ENCODE measurements at regions not wholly inside any gene's neighbourhood (a gene's known extent, or its start where the extent isn't known, plus 50 kb on each side); places are given as distances from the start of the nearest gene placed in this dataset.

DNA sequence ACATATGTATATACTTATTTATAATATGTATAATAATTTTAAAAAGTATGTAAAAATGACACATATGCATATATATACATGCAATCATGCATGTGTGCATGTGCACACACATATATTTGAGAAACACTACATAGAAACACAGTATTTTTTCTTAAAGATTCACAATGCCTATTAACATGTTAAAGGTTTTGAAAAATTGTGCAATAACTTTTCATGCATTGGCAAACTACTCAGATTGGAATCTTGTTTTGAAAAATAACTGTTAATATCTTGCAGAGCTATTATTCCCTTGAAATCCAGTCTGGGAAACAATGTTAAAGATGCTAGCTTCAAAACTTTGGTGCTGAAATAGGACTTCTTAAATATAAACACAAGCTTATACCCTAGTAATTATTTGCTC, 256.2 kb upstream of the P2RY1 start:
- no peak for TF ChIP-seq POLR2AphosphoS5 (IDR thresholded peaks at IDR 0.05; ENCODE audit: low read depth)
- TF ChIP-seq, protein P1, sequence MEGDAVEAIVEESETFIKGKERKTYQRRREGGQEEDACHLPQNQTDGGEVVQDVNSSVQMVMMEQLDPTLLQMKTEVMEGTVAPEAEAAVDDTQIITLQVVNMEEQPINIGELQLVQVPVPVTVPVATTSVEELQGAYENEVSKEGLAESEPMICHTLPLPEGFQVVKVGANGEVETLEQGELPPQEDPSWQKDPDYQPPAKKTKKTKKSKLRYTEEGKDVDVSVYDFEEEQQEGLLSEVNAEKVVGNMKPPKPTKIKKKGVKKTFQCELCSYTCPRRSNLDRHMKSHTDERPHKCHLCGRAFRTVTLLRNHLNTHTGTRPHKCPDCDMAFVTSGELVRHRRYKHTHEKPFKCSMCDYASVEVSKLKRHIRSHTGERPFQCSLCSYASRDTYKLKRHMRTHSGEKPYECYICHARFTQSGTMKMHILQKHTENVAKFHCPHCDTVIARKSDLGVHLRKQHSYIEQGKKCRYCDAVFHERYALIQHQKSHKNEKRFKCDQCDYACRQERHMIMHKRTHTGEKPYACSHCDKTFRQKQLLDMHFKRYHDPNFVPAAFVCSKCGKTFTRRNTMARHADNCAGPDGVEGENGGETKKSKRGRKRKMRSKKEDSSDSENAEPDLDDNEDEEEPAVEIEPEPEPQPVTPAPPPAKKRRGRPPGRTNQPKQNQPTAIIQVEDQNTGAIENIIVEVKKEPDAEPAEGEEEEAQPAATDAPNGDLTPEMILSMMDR (conservative IDR thresholded peaks at IDR 0.05; ENCODE audit: low read depth in 2 of 2), result no peak
- no peak for TF ChIP-seq EZH2 (IDR thresholded peaks at IDR 0.05; ENCODE audit: low read depth, unreplicated experiment)
- TF ChIP-seq, protein P2, sequence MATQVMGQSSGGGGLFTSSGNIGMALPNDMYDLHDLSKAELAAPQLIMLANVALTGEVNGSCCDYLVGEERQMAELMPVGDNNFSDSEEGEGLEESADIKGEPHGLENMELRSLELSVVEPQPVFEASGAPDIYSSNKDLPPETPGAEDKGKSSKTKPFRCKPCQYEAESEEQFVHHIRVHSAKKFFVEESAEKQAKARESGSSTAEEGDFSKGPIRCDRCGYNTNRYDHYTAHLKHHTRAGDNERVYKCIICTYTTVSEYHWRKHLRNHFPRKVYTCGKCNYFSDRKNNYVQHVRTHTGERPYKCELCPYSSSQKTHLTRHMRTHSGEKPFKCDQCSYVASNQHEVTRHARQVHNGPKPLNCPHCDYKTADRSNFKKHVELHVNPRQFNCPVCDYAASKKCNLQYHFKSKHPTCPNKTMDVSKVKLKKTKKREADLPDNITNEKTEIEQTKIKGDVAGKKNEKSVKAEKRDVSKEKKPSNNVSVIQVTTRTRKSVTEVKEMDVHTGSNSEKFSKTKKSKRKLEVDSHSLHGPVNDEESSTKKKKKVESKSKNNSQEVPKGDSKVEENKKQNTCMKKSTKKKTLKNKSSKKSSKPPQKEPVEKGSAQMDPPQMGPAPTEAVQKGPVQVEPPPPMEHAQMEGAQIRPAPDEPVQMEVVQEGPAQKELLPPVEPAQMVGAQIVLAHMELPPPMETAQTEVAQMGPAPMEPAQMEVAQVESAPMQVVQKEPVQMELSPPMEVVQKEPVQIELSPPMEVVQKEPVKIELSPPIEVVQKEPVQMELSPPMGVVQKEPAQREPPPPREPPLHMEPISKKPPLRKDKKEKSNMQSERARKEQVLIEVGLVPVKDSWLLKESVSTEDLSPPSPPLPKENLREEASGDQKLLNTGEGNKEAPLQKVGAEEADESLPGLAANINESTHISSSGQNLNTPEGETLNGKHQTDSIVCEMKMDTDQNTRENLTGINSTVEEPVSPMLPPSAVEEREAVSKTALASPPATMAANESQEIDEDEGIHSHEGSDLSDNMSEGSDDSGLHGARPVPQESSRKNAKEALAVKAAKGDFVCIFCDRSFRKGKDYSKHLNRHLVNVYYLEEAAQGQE (IDR thresholded peaks at IDR 0.05; ENCODE audit: unreplicated experiment), result no peak
- no peak for TF ChIP-seq EZH2phosphoT487 (IDR thresholded peaks at IDR 0.05; ENCODE audit: unreplicated experiment)
- TF ChIP-seq JUNB (IDR thresholded peaks at IDR 0.05; ENCODE audit: unreplicated experiment), result no peak
- TF ChIP-seq, protein P3, sequence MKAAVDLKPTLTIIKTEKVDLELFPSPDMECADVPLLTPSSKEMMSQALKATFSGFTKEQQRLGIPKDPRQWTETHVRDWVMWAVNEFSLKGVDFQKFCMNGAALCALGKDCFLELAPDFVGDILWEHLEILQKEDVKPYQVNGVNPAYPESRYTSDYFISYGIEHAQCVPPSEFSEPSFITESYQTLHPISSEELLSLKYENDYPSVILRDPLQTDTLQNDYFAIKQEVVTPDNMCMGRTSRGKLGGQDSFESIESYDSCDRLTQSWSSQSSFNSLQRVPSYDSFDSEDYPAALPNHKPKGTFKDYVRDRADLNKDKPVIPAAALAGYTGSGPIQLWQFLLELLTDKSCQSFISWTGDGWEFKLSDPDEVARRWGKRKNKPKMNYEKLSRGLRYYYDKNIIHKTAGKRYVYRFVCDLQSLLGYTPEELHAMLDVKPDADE (IDR thresholded peaks at IDR 0.05), result no peak
- TF ChIP-seq, protein P4, sequence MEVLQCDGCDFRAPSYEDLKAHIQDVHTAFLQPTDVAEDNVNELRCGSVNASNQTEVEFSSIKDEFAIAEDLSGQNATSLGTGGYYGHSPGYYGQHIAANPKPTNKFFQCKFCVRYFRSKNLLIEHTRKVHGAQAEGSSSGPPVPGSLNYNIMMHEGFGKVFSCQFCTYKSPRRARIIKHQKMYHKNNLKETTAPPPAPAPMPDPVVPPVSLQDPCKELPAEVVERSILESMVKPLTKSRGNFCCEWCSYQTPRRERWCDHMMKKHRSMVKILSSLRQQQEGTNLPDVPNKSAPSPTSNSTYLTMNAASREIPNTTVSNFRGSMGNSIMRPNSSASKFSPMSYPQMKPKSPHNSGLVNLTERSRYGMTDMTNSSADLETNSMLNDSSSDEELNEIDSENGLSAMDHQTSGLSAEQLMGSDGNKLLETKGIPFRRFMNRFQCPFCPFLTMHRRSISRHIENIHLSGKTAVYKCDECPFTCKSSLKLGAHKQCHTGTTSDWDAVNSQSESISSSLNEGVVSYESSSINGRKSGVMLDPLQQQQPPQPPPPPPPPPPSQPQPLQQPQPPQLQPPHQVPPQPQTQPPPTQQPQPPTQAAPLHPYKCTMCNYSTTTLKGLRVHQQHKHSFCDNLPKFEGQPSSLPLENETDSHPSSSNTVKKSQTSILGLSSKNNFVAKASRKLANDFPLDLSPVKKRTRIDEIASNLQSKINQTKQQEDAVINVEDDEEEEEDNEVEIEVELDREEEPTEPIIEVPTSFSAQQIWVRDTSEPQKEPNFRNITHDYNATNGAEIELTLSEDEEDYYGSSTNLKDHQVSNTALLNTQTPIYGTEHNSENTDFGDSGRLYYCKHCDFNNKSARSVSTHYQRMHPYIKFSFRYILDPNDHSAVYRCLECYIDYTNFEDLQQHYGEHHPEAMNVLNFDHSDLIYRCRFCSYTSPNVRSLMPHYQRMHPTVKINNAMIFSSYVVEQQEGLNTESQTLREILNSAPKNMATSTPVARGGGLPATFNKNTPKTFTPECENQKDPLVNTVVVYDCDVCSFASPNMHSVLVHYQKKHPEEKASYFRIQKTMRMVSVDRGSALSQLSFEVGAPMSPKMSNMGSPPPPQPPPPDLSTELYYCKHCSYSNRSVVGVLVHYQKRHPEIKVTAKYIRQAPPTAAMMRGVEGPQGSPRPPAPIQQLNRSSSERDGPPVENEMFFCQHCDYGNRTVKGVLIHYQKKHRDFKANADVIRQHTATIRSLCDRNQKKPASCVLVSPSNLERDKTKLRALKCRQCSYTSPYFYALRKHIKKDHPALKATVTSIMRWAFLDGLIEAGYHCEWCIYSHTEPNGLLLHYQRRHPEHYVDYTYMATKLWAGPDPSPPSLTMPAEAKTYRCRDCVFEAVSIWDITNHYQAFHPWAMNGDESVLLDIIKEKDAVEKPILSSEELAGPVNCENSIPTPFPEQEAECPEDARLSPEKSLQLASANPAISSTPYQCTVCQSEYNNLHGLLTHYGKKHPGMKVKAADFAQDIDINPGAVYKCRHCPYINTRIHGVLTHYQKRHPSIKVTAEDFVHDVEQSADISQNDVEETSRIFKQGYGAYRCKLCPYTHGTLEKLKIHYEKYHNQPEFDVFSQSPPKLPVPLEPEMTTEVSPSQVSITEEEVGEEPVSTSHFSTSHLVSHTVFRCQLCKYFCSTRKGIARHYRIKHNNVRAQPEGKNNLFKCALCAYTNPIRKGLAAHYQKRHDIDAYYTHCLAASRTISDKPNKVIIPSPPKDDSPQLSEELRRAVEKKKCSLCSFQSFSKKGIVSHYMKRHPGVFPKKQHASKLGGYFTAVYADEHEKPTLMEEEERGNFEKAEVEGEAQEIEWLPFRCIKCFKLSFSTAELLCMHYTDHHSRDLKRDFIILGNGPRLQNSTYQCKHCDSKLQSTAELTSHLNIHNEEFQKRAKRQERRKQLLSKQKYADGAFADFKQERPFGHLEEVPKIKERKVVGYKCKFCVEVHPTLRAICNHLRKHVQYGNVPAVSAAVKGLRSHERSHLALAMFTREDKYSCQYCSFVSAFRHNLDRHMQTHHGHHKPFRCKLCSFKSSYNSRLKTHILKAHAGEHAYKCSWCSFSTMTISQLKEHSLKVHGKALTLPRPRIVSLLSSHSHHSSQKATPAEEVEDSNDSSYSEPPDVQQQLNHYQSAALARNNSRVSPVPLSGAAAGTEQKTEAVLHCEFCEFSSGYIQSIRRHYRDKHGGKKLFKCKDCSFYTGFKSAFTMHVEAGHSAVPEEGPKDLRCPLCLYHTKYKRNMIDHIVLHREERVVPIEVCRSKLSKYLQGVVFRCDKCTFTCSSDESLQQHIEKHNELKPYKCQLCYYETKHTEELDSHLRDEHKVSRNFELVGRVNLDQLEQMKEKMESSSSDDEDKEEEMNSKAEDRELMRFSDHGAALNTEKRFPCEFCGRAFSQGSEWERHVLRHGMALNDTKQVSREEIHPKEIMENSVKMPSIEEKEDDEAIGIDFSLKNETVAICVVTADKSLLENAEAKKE (CRISPR knock-in tag; IDR thresholded peaks at IDR 0.05), result no peak
- no peak for TF ChIP-seq NANOG (IDR thresholded peaks at IDR 0.05; ENCODE audit: borderline replicate concordance)
- no peak for TF ChIP-seq CREB1 (CRISPR knock-in tag; IDR thresholded peaks at IDR 0.05; ENCODE audit: low read depth)
- TF ChIP-seq ZNF114 (CRISPR knock-in tag; IDR thresholded peaks at IDR 0.05), result no peak
- TF ChIP-seq STAT1 (IDR thresholded peaks at IDR 0.05; ENCODE audit: unreplicated experiment), result no peak
- TF ChIP-seq ZNF331 (CRISPR knock-in tag; IDR thresholded peaks at IDR 0.05; ENCODE audit: low read depth), result no peak
